GM10248 (cell line): ENCODE measurements at regions not wholly inside any gene's neighbourhood (a gene's known extent, or its start where the extent isn't known, plus 50 kb on each side); places are given as distances from the start of the nearest gene placed in this dataset.

Experiments used
- CTCF ChIA-PET: fragments of 300-600 bp; sonication (Branson Sonifier 250); formaldehyde crosslinking; extraction: SDS; loops from one replicate; lab custom pipeline; 2021; ENCODE audit warnings: antibody characterized with exemption; lab: Yijun Ruan, JAX
- POLR2A ChIA-PET: fragments of 350-650 bp; sonication (Branson Sonifier 250); formaldehyde crosslinking; extraction: SDS; loops from one replicate; lab custom pipeline; 2020; ENCODE audit warnings: antibody characterized with exemption; lab: Yijun Ruan, JAX
- DNase-seq: peaks from one replicate; pipeline ENCODE4 v3.0.0; 2012; ENCODE audit errors: extremely low spot score
- CTCF ChIP-seq: IDR thresholded peaks from 2 replicates; pipeline ENCODE4 v1.5.1; 2012; ENCODE audit warnings: mild to moderate bottlenecking, low read depth; ENCODE audit errors: extremely low read depth, missing control alignments, control extremely low read depth

- CTCF ChIA-PET: interaction anchor here (1.3 kb wide), 1 partner anchor 20 kb away, joined by 3 read pairs; no protein-coding TSS in a partner anchor
- POLR2A ChIA-PET: no interaction called here
These were observed 374.6 kb upstream of the LRATD1 start for GRCh38 chr2:14257801-14258507.

GRCh38 chr2:14261771-14262170 lies 370.7 kb upstream of the LRATD1 start:
- ChIA-PET CTCF (interaction anchor here (1.2 to 1.6 kb wide), 2 partner anchors 10 to 16 kb away, joined by 3 to 4 read pairs; no protein-coding TSS in a partner anchor), POLR2A (no interaction called here)
- no peak for TF ChIP-seq CTCF
- no peak for DNase-seq

More at GRCh38 chr2:14257801-14258507, 374.6 kb upstream of the LRATD1 start:
- DNase-seq: no peak
- no peak for TF ChIP-seq CTCF

- ChIA-PET POLR2A (no interaction called here), CTCF (interaction anchor here (1.6 kb wide), 1 partner anchor 12 kb away, joined by 4 read pairs; no protein-coding TSS in a partner anchor)
- no peak for DNase-seq
- no peak for TF ChIP-seq CTCF
These were observed 369.5 kb upstream of the LRATD1 start for GRCh38 chr2:14263053-14263452.

GRCh38 chr2:14270036-14270582 lies 362.4 kb upstream of the LRATD1 start:
- no peak for TF ChIP-seq CTCF
- POLR2A ChIA-PET: no interaction called here
- DNase-seq: no peak
- CTCF ChIA-PET: no interaction called here

- TF ChIP-seq CTCF: no peak
- POLR2A ChIA-PET: no interaction called here
- no peak for DNase-seq
- CTCF ChIA-PET: no interaction called here
These were observed 360.0 kb upstream of the LRATD1 start for GRCh38 chr2:14272396-14273075.

GRCh38 chr2:14273650-14274049 lies 358.9 kb upstream of the LRATD1 start:
- TF ChIP-seq CTCF: no peak
- ChIA-PET POLR2A (no interaction called here), CTCF (no interaction called here)
- DNase-seq: no peak
